GM12878 (cell line): ENCODE measurements at regions not wholly inside any gene's neighbourhood (a gene's known extent, or its start where the extent isn't known, plus 50 kb on each side); places are given as distances from the start of the nearest gene placed in this dataset.

Experiments
- ATAC-seq: fragments of 200-7000 bp; cut with Tn5 transposase; 3 replicates; pipeline ENCODE4 v1.9.1; 2020; ENCODE audit warnings: mild to moderate bottlenecking, moderate library complexity
- BruUV-seq: library from RNA; stranded (reverse); fragments of 400-500 nt; replicated peaks from 2 replicates; lab custom pipeline; 2021; lab: Mats Ljungman, UMichigan
- CTCF ChIA-PET: fragments of 300-600 bp; sonication (Branson Sonifier 250); formaldehyde crosslinking; extraction: SDS; loops from one replicate; lab custom pipeline; 2021; ENCODE audit warnings: inconsistent platforms; lab: Yijun Ruan, JAX
- POLR2A ChIA-PET: fragments of 350-600 bp; formaldehyde crosslinking; extraction: SDS; loops from one replicate; lab custom pipeline; 2021; ENCODE audit warnings: inconsistent platforms; lab: Charles Lee
- RAD21 ChIA-PET: fragments of 300-600 bp; sonication (Branson Sonifier 250); formaldehyde crosslinking; loops from one replicate; lab custom pipeline; 2023; ENCODE audit warnings: antibody characterized with exemption; ENCODE audit not compliant: unreplicated experiment; lab: Charles Lee
- SMC1A ChIA-PET: fragments of 300-600 bp; sonication (Branson Sonifier 250); formaldehyde crosslinking; loops from one replicate; lab custom pipeline; 2023; ENCODE audit not compliant: unreplicated experiment, uncharacterized antibody; lab: Charles Lee
- DNase-seq: peaks from one replicate; pipeline ENCODE4 v3.0.0-alpha.2; 2011; ENCODE audit warnings: low read depth, low spot score
- FAIRE-seq: peaks from 3 replicates; lab custom pipeline; 2011; peaks lifted over from hg19 to GRCh38; lab: Jason Lieb, UNC
- H2AFZ ChIP-seq: 2 replicates; pipeline ENCODE4 v1.6.0; 2011; ENCODE audit warnings: low read depth, low read length, control low read depth; ENCODE audit not compliant: control insufficient read depth
- H3K27ac ChIP-seq: 2 replicates; pipeline ENCODE4 v1.5.1; 2011; ENCODE audit warnings: control low read depth; ENCODE audit not compliant: control insufficient read depth, insufficient read depth
- H3K27me3 ChIP-seq, 2 experiments: replicated peaks in 1 of 2; 2 replicates each; pipeline versions ENCODE4 v1.6.0 to v1.6.1; 2011; ENCODE audit warnings: low read length in 1 of 2; ENCODE audit not compliant: control insufficient read depth in 2 of 2, insufficient read depth in 2 of 2
- H3K36me3 ChIP-seq, 2 experiments: 2 replicates each; pipeline ENCODE4 v1.5.1; 2011; ENCODE audit warnings: low read length in 1 of 2; ENCODE audit not compliant: control insufficient read depth in 2 of 2, insufficient read depth in 2 of 2
- H3K4me1 ChIP-seq: 2 replicates; pipeline ENCODE4 v1.6.1; 2011; ENCODE audit warnings: mild to moderate bottlenecking, low read length, moderate library complexity, mixed read lengths; ENCODE audit not compliant: control insufficient read depth, insufficient read depth
- H3K4me2 ChIP-seq: 2 replicates; pipeline ENCODE4 v1.6.0; 2011; ENCODE audit warnings: control low read depth; ENCODE audit not compliant: control insufficient read depth, insufficient read depth
- H3K4me3 ChIP-seq: fragments of 200-600 bp; sonication (generic); 2 replicates; pipeline ENCODE4 v1.5.1; 2016
- H3K79me2 ChIP-seq: 2 replicates; pipeline ENCODE4 v1.6.0; 2011; ENCODE audit warnings: low read length; ENCODE audit not compliant: control insufficient read depth, insufficient read depth
- H3K9ac ChIP-seq: 2 replicates; pipeline ENCODE4 v1.8.0; 2011; ENCODE audit warnings: low read length, control low read depth, mixed read lengths; ENCODE audit not compliant: control insufficient read depth, insufficient read depth
- H3K9me3 ChIP-seq: replicated peaks from 3 replicates; pipeline ENCODE4 v1.5.1; 2011; ENCODE audit warnings: mild to moderate bottlenecking, low read length; ENCODE audit not compliant: control insufficient read depth, insufficient read depth
- H4K20me1 ChIP-seq: 2 replicates; pipeline ENCODE4 v1.6.0; 2011; ENCODE audit not compliant: control insufficient read depth, insufficient read depth
- ATF7 ChIP-seq: fragments of 450-650 bp; IDR thresholded peaks from 2 replicates; pipeline ENCODE4 v1.6.1; 2016; ENCODE audit warnings: low read depth, mild to moderate bottlenecking
- CREM ChIP-seq: IDR thresholded peaks from 2 replicates; pipeline ENCODE4 v1.6.1; 2014; ENCODE audit warnings: antibody characterized with exemption, low read depth
- CTCF ChIP-seq, 3 experiments: IDR thresholded peaks in 2 of 3; conservative IDR thresholded peaks in 1 of 3; 2 replicates each; pipeline ENCODE4 v1.5.1; 2011; ENCODE audit warnings: low read depth in 3 of 3, low read length in 3 of 3, mild to moderate bottlenecking in 3 of 3, control low read depth in 2 of 3, moderate library complexity in 2 of 3, inconsistent platforms in 1 of 3, mixed read lengths in 1 of 3; ENCODE audit not compliant: control insufficient read depth in 2 of 3, insufficient read depth in 1 of 3; ENCODE audit errors: extremely low read depth in 1 of 3
- EED ChIP-seq: sonication (generic); IDR thresholded peaks from 2 replicates; pipeline ENCODE4 v1.6.1; 2016; ENCODE audit warnings: antibody characterized with exemption, low read depth
- EGR1 ChIP-seq, 2 experiments: IDR thresholded peaks; 1 replicate in 1 of 2; 2 replicates in 1 of 2; pipeline ENCODE4 v1.6.1; 2011 to 2012; ENCODE audit warnings: low read depth in 2 of 2, low read length in 2 of 2, borderline replicate concordance in 1 of 2, mild to moderate bottlenecking in 1 of 2, moderate library complexity in 1 of 2
- IRF4 ChIP-seq: IDR thresholded peaks from 2 replicates; pipeline ENCODE4 v1.6.1; 2011; ENCODE audit warnings: low read depth, low read length
- IRF5 ChIP-seq: fragments of 450-650 bp; IDR thresholded peaks from 2 replicates; pipeline ENCODE4 v1.6.1; 2017; ENCODE audit warnings: borderline replicate concordance
- MTA2 ChIP-seq: fragments of 450-650 bp; IDR thresholded peaks from 2 replicates; pipeline ENCODE4 v1.6.1; 2016; ENCODE audit warnings: low read depth, mild to moderate bottlenecking, moderate library complexity
- MTA3 ChIP-seq: IDR thresholded peaks from 2 replicates; pipeline ENCODE4 v1.6.1; 2012; ENCODE audit warnings: low read length, inconsistent platforms, borderline replicate concordance
- POLR2AphosphoS5 ChIP-seq: IDR thresholded peaks from 2 replicates; pipeline ENCODE4 v1.6.1; 2011; ENCODE audit warnings: mild to moderate bottlenecking, low read length, inconsistent platforms
- RB1 ChIP-seq: fragments of 450-650 bp; formaldehyde crosslinking; IDR thresholded peaks from 2 replicates; pipeline ENCODE4 v1.6.1; 2017; ENCODE audit warnings: mild to moderate bottlenecking, borderline replicate concordance
- RUNX3 ChIP-seq: IDR thresholded peaks from 2 replicates; pipeline ENCODE4 v1.6.1; 2012; ENCODE audit warnings: low read length, inconsistent platforms
- SMARCA5 ChIP-seq: fragments of 450-650 bp; IDR thresholded peaks from 2 replicates; pipeline ENCODE4 v1.6.1; 2017; ENCODE audit warnings: mild to moderate bottlenecking
- SMC3 ChIP-seq: IDR thresholded peaks from 2 replicates; pipeline ENCODE4 v1.6.1; 2011; ENCODE audit warnings: low read length, improper control_type of control experiment, borderline replicate concordance
- SREBF1 ChIP-seq: IDR thresholded peaks from 2 replicates; pipeline ENCODE4 v1.6.1; 2012; ENCODE audit warnings: mild to moderate bottlenecking, low read length
- SUZ12 ChIP-seq: fragments of 200-600 bp; sonication (generic); IDR thresholded peaks from one replicate; pipeline ENCODE4 v1.6.1; 2018; ENCODE audit warnings: antibody characterized with exemption, mild to moderate bottlenecking; ENCODE audit not compliant: unreplicated experiment
- WGBS: methylation state at CpG from one replicate; pipeline ENCODE4 v1.1.6; 2016; ENCODE audit warnings: low lambda C conversion rate; ENCODE audit not compliant: insufficient replicate concordance, insufficient coverage; ENCODE audit errors: missing lambda C conversion rate; 5-methylcytosine and 5-hydroxymethylcytosine counted together
- in situ Hi-C: fragments of 300-500 bp; cut with MboI; formaldehyde crosslinking; loops from 9 replicates; pipeline ENCODE4 v1.14.3; 2018; ENCODE audit warnings: mixed read lengths
- intact Hi-C: fragments of 100-400 bp; cut with micrococcal nuclease; formaldehyde crosslinking; loops from one replicate; pipeline ENCODE4 v1.14.2; 2022; ENCODE audit not compliant: unreplicated experiment

- Histone ChIP-seq H3K27me3 (no peaks in the 10 kb centered on the region), H3K4me3 (no peak overlapping the region), H4K20me1 (no peaks in the 10 kb centered on the region), H3K9ac (no peak overlapping the region), H3K4me2 (no peak overlapping the region), H3K36me3 (no peaks in the 10 kb centered on the region), H2AFZ (no peak overlapping the region), H3K9me3 (no peaks in the 10 kb centered on the region)
- 25% methylated on average over 11 of the region's 11 CpGs for WGBS
- CTCF ChIA-PET, result interaction anchor here (1.1 kb wide), 1 partner anchor 22 kb away, joined by 5 read pairs; no protein-coding TSS in a partner anchor
- intact Hi-C loops, result no loop called here
- TF ChIP-seq EGR1 (IDR thresholded peaks at IDR 0.05; ENCODE audit: borderline replicate concordance in 1 of 2, low read depth in 2 of 2, low read length in 2 of 2), result no peak
- TF ChIP-seq MTA3, result no peak
- no peak for TF ChIP-seq CTCF (IDR thresholded peaks at IDR 0.05 in 2 of 3, conservative IDR thresholded peaks at IDR 0.05 in 1 of 3; ENCODE audit: control insufficient read depth in 2 of 3, extremely low read depth in 1 of 3, insufficient read depth in 1 of 3, low read depth in 3 of 3, low read length in 3 of 3)
- TF ChIP-seq ATF7, result no peak
- TF ChIP-seq SUZ12, result no peak
- TF ChIP-seq SREBF1, result no peak
- no peak for TF ChIP-seq CREM
- TF ChIP-seq RUNX3, result no peak
- TF ChIP-seq IRF4, result no peak
- TF ChIP-seq MTA2, result no peak
- TF ChIP-seq SMARCA5, result no peak
- TF ChIP-seq SMC3, result no peak
- no peak for TF ChIP-seq IRF5
- no peak for TF ChIP-seq EED
- TF ChIP-seq POLR2AphosphoS5, result no peak
- TF ChIP-seq RB1, result no peak
- TF ChIP-seq, all 136 proteins: peak for 0
- no peak for DNase-seq
- no peak for FAIRE-seq
- ChIA-PET RAD21 (no interaction called here), POLR2A (no interaction called here), SMC1A (no interaction called here)
- no peak for ATAC-seq
- BruUV-seq, result no TSS peak
- H3K4me1 ChIP-seq, result no peaks in the 10 kb centered on the region
- no peaks in the 10 kb centered on the region for H3K79me2 ChIP-seq
- H3K27ac ChIP-seq, result no peak overlapping the region
- in situ Hi-C loops, result no loop called here
Measured at GRCh38 chr20:22489626-22490286, 94.6 kb downstream of the FOXA2 start.
